Upper lobe of left lung (tissue), 6 donors: ENCODE measurements at regions not wholly inside any gene's neighbourhood (a gene's known extent, or its start where the extent isn't known, plus 50 kb on each side); places are given as distances from the start of the nearest gene placed in this dataset.
"Not testable (repeated sequence)": the region's sequence is repeated elsewhere in the genome, so short reads cannot be mapped to it uniquely, and the experiment has no call there.

Experiments
- ATAC-seq, 2 donors: fragments of 200-7000 bp; cut with Tn5 transposase; one replicate each; pipeline ENCODE4 v1.9.1; 2022; ENCODE audit warnings: mild to moderate bottlenecking in 2 of 2, moderate library complexity in 2 of 2; ENCODE audit not compliant: low FRiP score in 2 of 2
- DNase-seq, 2 donors: peaks; one replicate each; pipeline ENCODE4 v3.0.0-alpha.2; 2019 to 2020
- H3K27ac ChIP-seq, 4 donors: fragments of 200-600 bp; sonication (generic); one replicate each; pipeline ENCODE4 v1.5.1; 2016 to 2019
- H3K27me3 ChIP-seq, 4 donors: fragments of 200-600 bp; sonication (generic); one replicate each; pipeline ENCODE4 v1.5.1; 2017 to 2019
- H3K36me3 ChIP-seq, 4 donors: fragments of 200-600 bp; sonication (generic); one replicate each; pipeline ENCODE4 v1.5.1; 2016 to 2019
- H3K4me1 ChIP-seq, 4 donors: fragments of 200-600 bp; sonication (generic); one replicate each; pipeline ENCODE4 v1.5.1; 2018 to 2019
- H3K4me3 ChIP-seq, 4 donors: fragments of 200-600 bp; sonication (generic); one replicate each; pipeline ENCODE4 v1.5.1; 2017 to 2019; ENCODE audit warnings: mild to moderate bottlenecking in 2 of 4, moderate library complexity in 1 of 4
- H3K9me3 ChIP-seq, 4 donors: fragments of 200-600 bp; sonication (generic); one replicate each; pipeline ENCODE4 v1.5.1; 2018 to 2019
- CTCF ChIP-seq, 6 experiments: fragments of 450-650 bp in 4 of 6; fragments of 200-600 bp in 2 of 6; sonication (generic) in 2 of 6; IDR thresholded peaks; one replicate each; pipeline ENCODE4 v1.5.1; 2016 to 2019; ENCODE audit warnings: antibody characterized with exemption in 6 of 6
- EP300 ChIP-seq, 4 donors: sonication (generic); formaldehyde crosslinking; IDR thresholded peaks; one replicate each; pipeline ENCODE4 v1.5.1; 2017; ENCODE audit warnings: antibody characterized with exemption in 4 of 4, control low read depth in 2 of 4
- POLR2A ChIP-seq, 4 donors: fragments of 450-650 bp; IDR thresholded peaks; one replicate each; pipeline ENCODE4 v1.5.1; 2016 to 2017; ENCODE audit warnings: antibody characterized with exemption in 4 of 4, mild to moderate bottlenecking in 2 of 4
- POLR2AphosphoS5 ChIP-seq, 2 donors: sonication (generic); formaldehyde crosslinking; IDR thresholded peaks; one replicate each; pipeline ENCODE4 v1.5.1; 2017; ENCODE audit warnings: antibody characterized with exemption in 2 of 2
- WGBS, 2 donors: methylation state at CpG; one replicate each; pipeline ENCODE4 v1.1.5; 2017 to 2018; 5-methylcytosine and 5-hydroxymethylcytosine counted together
- donor health status: DM: no; HTN: no; CAD: no; lungs with moderate emphysema.
- donor health status: DM: no; HTN: yes; CAD: no; lungs with severe emphysema.

- Histone ChIP-seq H3K4me3 (no peak overlapping the region), H3K36me3 (no peaks in the 10 kb centered on the region), H3K4me1 (no peaks in the 10 kb centered on the region), H3K27ac (no peak overlapping the region), H3K27me3 (no peaks in the 10 kb centered on the region), H3K9me3 (no peaks in the 10 kb centered on the region)
- no peak for DNase-seq
- WGBS, 2 donors = 70 to 79% methylated on average over 6 of the region's 6 CpGs
- no peak for ATAC-seq
- TF ChIP-seq POLR2AphosphoS5 (IDR thresholded peaks at IDR 0.05) (no peak), CTCF (IDR thresholded peaks at IDR 0.05) (no peak), EP300 (IDR thresholded peaks at IDR 0.05) (no peak), POLR2A (IDR thresholded peaks at IDR 0.05) (no peak)
These were observed 139.9 kb upstream of the ADCY1 start for GRCh38 chr7:45434167-45434784.

GRCh38 chr7:45435131-45435530 is 139.0 kb upstream of the ADCY1 start:
- TF ChIP-seq EP300 (IDR thresholded peaks at IDR 0.05) = no peak
- TF ChIP-seq POLR2AphosphoS5 (IDR thresholded peaks at IDR 0.05) = no peak
- TF ChIP-seq POLR2A (IDR thresholded peaks at IDR 0.05) = no peak
- no peak for TF ChIP-seq CTCF (IDR thresholded peaks at IDR 0.05)
- H3K36me3 ChIP-seq = no peaks in the 10 kb centered on the region
- DNase-seq = no peak
- H3K4me3 ChIP-seq = no peak overlapping the region
- no peaks in the 10 kb centered on the region for H3K27me3 ChIP-seq
- no peaks in the 10 kb centered on the region for H3K9me3 ChIP-seq
- no peak for ATAC-seq
- H3K27ac ChIP-seq = no peak overlapping the region
- no peaks in the 10 kb centered on the region for H3K4me1 ChIP-seq
- WGBS, 2 donors = 67 to 77% methylated on average over 3 of the region's 3 CpGs

GRCh38 chr7:45435846-45436245 is 138.3 kb upstream of the ADCY1 start:
- no peaks in the 10 kb centered on the region for H3K9me3 ChIP-seq
- ATAC-seq (peak in 1 of 2 donors; percentile 60), DNase-seq (no peak)
- H3K27me3 ChIP-seq = no peaks in the 10 kb centered on the region
- no peaks in the 10 kb centered on the region for H3K4me1 ChIP-seq
- no peak overlapping the region for H3K27ac ChIP-seq
- H3K4me3 ChIP-seq = no peak overlapping the region
- TF ChIP-seq POLR2A (IDR thresholded peaks at IDR 0.05) (no peak), EP300 (IDR thresholded peaks at IDR 0.05) (no peak), POLR2AphosphoS5 (IDR thresholded peaks at IDR 0.05) (no peak), CTCF (IDR thresholded peaks at IDR 0.05) (no peak)
- 74 to 84% methylated on average over 1 of the region's 1 CpG for WGBS, 2 donors
- H3K36me3 ChIP-seq = no peaks in the 10 kb centered on the region

- H3K27me3 ChIP-seq, H3K27ac ChIP-seq, ATAC-seq, H3K4me3 ChIP-seq, H3K4me1 ChIP-seq, H3K36me3 ChIP-seq, DNase-seq, H3K9me3 ChIP-seq: not testable (repeated sequence)
- 82 to 90% methylated on average over 1 of the region's 1 CpG for WGBS, 2 donors
These were observed 133.4 kb upstream of the ADCY1 start for GRCh38 chr7:45440776-45441175.

GRCh38 chr7:45443263-45443662 is 130.9 kb upstream of the ADCY1 start:
- no peak for DNase-seq
- WGBS, 2 donors = 71 to 80% methylated on average over 1 of the region's 1 CpG
- H3K27ac ChIP-seq = no peak overlapping the region
- H3K36me3 ChIP-seq = no peaks in the 10 kb centered on the region
- no peak for TF ChIP-seq CTCF (IDR thresholded peaks at IDR 0.05)
- TF ChIP-seq POLR2A (IDR thresholded peaks at IDR 0.05) = no peak
- TF ChIP-seq POLR2AphosphoS5 (IDR thresholded peaks at IDR 0.05) = no peak
- no peak for TF ChIP-seq EP300 (IDR thresholded peaks at IDR 0.05)
- no peaks in the 10 kb centered on the region for H3K4me1 ChIP-seq
- H3K9me3 ChIP-seq = no peaks in the 10 kb centered on the region
- H3K27me3 ChIP-seq = no peaks in the 10 kb centered on the region
- no peak overlapping the region for H3K4me3 ChIP-seq
- ATAC-seq = no peak
